HG02885 (cell line): ENCODE measurements at regions not wholly inside any gene's neighbourhood (a gene's known extent, or its start where the extent isn't known, plus 50 kb on each side); places are given as distances from the start of the nearest gene placed in this dataset.
"Not testable (repeated sequence)": the region's sequence is repeated elsewhere in the genome, so short reads cannot be mapped to it uniquely, and the experiment has no call there.

Source experiments
- ATAC-seq: cut with Tn5 transposase; IDR thresholded peaks from one replicate; pipeline ENCODE4 v1.9.1; 2021; ENCODE audit warnings: mild to moderate bottlenecking; ENCODE audit not compliant: unreplicated experiment, poor library complexity

- no peak for ATAC-seq
These were observed 167.1 kb upstream of the OR4E1 start for GRCh38 chr14:21840765-21841164.

DNA sequence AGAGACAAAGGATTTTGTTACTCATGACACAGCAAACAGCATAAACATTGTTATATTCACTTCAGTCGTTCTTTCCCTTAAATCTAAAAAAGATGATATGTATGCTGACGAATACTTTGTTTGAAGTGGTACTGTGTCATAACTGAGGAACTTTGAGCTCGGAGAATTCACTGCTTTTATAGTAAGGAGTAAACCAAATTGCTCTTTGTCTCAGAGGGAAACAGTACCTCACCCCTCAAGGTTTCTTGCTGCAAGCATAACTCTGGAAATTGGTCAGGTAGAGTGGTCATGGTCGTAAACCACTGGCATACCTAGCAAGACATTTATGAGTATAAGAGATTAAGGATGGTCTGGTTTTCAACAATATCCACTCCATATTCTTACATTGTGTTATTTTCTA, 160.2 kb upstream of the OR4E1 start:
- ATAC-seq: no peak

DNA sequence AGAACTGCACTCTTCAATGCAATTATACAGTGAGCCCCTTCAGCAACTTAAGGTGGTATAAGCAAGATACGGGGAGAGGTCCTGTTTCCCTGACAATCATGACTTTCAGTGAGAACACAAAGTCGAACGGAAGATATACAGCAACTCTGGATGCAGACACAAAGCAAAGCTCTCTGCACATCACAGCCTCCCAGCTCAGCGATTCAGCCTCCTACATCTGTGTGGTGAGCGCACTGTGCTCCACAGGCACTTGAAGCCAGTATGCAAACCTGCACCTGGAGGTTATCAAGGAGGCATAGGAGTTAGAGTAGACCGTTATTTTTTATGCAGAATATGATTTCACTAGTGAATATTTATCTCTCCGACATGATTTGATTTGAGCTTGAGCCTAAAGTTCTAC, 152.2 kb upstream of the OR4E1 start:
- ATAC-seq: no peak

GRCh38 chr14:21825149-21825743, 151.6 kb upstream of the OR4E1 start:
- ATAC-seq: peak; percentile 71

DNA sequence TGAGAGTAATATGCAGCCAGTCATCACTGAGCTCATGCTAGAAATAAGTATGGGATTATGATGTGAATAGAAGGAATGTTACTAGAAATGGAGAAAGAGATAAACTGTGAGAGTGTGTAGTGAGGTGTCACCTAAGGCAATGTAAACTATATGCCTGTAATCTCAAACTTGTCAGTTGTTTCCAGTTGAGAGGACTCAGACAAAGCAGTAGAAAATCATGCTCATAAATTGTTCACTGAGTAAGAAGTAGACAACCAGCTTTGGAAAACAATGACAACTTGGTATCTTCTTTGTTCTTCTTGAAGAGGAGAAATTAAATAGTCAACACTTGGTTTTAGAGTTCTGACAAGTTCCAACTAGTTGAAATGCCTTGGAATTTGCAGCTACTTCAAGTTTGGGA, 148.5 kb upstream of the OR4E1 start:
- ATAC-seq: no peak

GRCh38 chr14:21820631-21821030, 147.0 kb upstream of the OR4E1 start:
- no peak for ATAC-seq

DNA sequence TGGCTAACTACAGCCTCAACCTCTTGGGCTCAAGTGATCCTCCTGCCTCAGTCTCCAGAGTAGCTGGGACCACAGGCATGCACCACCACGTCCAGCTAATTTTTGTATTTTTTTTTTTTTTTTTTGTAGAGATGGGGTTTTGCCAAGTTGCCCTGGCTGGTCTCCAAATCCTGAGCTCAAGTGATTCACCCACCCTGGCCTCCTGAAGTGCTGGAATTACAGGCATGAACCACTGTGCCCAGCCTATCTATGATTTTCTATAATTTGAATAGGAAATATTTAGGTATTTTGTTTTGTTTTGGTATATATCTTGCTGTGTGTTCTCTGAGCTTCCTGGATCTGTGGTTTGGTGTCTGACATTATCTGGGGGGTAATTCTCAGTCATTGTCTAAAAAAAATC, 146.3 kb upstream of the OR4E1 start:
- not testable (repeated sequence) for ATAC-seq

GRCh38 chr14:21817010-21817409, 143.4 kb upstream of the OR4E1 start:
- not testable (repeated sequence) for ATAC-seq

GRCh38 chr14:21807975-21808374, 134.4 kb upstream of the OR4E1 start:
- ATAC-seq: no peak

- no peak for ATAC-seq
These were observed 131.4 kb upstream of the OR4E1 start for GRCh38 chr14:21804981-21805380.

GRCh38 chr14:21802441-21802840, 128.8 kb upstream of the OR4E1 start:
- no peak for ATAC-seq

- no peak for ATAC-seq
These were observed 123.3 kb upstream of the OR4E1 start for GRCh38 chr14:21796916-21797315.

DNA sequence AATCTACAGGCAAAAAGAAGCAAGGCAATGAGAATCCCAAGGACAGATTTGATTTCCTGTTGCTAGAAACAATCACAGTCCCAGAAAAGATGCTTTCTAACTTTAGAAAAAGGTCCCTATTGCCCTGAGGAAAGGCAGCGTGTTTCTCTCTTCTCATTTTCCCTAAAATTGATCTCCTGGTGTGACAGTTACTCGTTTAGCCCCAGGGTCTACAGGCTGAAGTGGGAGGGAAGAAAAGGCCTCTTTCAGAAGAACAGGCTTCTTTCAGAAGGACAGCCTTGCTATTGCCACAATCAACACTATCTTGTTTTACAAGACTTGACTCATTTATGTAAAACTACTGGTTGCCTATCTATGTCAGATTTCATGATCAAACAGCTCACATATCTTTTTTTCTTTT, 121.8 kb upstream of the OR4E1 start:
- ATAC-seq: no peak

DNA sequence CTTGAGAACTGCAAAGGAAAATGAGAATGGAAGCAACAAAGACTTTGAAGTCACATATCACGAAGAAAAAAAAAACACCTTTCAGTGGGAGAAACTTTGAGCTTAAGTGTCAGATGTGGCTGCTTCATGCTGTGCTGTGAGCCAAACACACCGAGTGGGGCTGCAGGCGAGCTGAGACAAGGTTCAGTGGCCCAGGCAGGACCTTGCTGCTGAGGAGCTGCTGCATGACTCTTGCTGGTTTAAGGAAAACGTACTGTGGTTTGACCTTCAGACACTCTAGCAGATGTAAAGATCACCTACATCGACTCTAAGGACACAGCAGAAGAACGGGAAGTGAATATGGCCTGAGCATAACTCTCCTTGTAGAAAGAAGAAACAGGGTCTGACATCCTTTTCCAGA, 118.1 kb upstream of the OR4E1 start:
- no peak for ATAC-seq

GRCh38 chr14:21788687-21789086, 115.1 kb upstream of the OR4E1 start:
- not testable (repeated sequence) for ATAC-seq

GRCh38 chr14:21787242-21787641, 113.6 kb upstream of the OR4E1 start:
- ATAC-seq: not testable (repeated sequence)

- no peak for ATAC-seq
These were observed 107.9 kb upstream of the OR4E1 start for GRCh38 chr14:21781543-21781942.

DNA sequence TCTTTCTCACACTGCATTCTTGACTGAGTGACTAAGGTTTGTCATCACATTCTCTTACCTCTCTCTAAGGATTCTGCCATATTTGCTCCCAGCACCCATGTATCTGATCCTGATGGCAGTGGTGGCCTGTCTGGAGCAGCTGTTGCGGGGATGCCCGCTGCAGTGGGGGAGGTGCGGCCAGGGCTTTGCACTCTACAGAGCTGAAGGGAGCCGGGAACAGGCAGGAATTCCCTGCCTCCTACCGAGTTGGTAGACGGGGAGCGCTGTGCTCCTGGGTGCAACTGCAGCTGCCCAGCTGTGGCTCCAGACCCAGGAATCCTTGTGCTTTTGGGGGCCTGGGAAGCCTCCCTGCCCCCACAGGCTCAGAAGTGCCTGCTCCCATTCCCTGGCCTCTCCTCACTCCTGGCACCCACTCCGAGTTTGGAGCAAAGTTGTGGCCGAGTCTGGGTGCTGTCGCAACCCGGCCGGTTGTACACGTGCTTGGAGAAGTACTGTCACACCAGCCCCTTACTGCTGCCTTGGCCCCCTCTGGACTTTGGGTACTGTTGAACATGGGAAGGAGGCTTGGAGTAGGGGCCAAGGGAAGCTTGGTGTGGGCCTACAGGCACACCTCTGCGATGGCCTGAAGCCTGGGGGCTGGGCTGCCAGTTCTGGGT, 106.9 kb upstream of the OR4E1 start:
- ATAC-seq: no peak

DNA sequence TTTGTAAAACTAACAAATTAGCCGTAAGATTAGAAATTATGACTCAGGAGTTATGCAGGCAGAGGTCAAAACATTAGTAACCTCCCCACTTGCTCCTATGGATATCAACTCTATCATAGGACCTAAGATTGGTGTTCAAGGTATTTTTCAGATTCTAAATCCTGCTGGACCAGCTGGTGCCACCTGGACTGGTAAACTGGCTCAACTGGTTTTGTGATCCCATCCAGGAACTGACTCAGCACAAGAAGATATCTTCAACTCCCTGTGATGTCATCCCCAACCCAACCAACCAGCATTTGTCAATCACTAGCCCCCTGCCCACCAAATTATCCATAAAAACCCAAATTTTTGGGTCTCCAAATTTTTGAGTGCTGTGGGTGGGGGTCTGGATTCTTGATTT, 98.1 kb upstream of the OR4E1 start:
- no peak for ATAC-seq

GRCh38 chr14:21768875-21769257, 95.2 kb upstream of the OR4E1 start:
- ATAC-seq: no peak

DNA sequence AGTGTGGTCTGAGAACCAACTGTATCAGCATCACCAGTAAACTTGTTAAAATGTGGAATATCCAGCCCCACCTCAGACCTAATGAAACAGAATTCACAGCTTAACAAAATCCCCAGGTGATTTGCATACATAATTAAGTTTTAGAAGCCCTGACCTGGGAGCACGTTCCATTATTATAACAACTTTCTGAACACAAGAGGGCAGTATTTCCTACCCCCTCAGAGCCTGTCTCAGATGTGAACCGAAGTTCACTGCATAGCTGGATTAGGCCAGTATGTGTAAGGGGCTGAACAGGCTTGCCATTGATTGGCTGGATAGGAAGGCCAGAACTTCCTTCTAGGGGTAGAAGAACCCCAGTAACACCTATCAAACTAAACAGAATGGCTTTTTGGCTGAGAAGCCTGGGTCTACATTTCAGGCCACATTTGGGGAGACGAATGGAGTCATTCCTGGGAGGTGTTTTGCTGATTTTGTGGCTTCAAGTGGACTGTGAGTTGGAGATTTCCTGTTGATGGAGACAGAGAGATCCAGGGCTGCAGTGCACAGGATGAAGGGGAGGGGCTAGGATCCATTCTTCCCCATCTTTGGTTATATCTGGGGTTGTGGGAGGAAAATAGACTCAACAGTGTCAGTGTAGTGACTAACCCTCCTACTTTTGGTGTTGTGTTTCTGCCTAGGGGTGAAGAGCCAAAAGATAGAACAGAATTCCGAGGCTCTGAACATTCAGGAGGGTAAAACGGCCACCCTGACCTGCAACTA, 94.7 kb upstream of the OR4E1 start:
- ATAC-seq: peak; percentile 62

- not testable (repeated sequence) for ATAC-seq
These were observed 86.7 kb upstream of the OR4E1 start for GRCh38 chr14:21760360-21760759.
